CD4-positive, CD25-positive, alpha-beta regulatory T cell (primary cell): ENCODE measurements at regions not wholly inside any gene's neighbourhood (a gene's known extent, or its start where the extent isn't known, plus 50 kb on each side); places are given as distances from the start of the nearest gene placed in this dataset.
A peak's percentile ranks its signal among the peaks of the same experiment; 100 is the strongest.
"Not testable (repeated sequence)": the region's sequence is repeated elsewhere in the genome, so short reads cannot be mapped to it uniquely, and the experiment has no call there.

Experiments used
- ATAC-seq, 2 donors: fragments of 150-1000 bp; cut with Tn5 transposase; one replicate each; pipeline ENCODE4 v1.10.0; 2021; ENCODE audit warnings: low read depth in 2 of 2, moderate number of reproducible peaks in 2 of 2, moderate library complexity in 1 of 2
- DNase-seq, 3 donors: peaks; one replicate each; pipeline versions ENCODE4 v3.0.0 to v3.0.0-alpha.2; 2012 to 2022; ENCODE audit warnings: mixed read lengths in 1 of 3
- H3K27ac ChIP-seq: one replicate; pipeline ENCODE4 v1.7.0; 2013; ENCODE audit warnings: mild to moderate bottlenecking, low read length; ENCODE audit not compliant: insufficient read depth, poor library complexity, severe bottlenecking
- H3K27me3 ChIP-seq: one replicate; pipeline ENCODE4 v1.7.0; 2013; ENCODE audit warnings: low read length; ENCODE audit not compliant: control insufficient read depth, insufficient read depth
- H3K36me3 ChIP-seq: one replicate; pipeline ENCODE4 v1.7.0; 2013; ENCODE audit warnings: mild to moderate bottlenecking, low read length, moderate library complexity; ENCODE audit not compliant: control insufficient read depth, insufficient read depth
- H3K4me1 ChIP-seq: 2 replicates; pipeline ENCODE4 v1.7.0; 2013; ENCODE audit warnings: mild to moderate bottlenecking, low read length; ENCODE audit not compliant: insufficient read depth, control insufficient read depth, poor library complexity, severe bottlenecking
- H3K4me3 ChIP-seq: one replicate; pipeline ENCODE4 v1.7.0; 2013; ENCODE audit warnings: low read depth, mild to moderate bottlenecking, low read length, moderate library complexity
- H3K9me3 ChIP-seq, 2 experiments: 1 replicate in 1 of 2; 2 replicates in 1 of 2; pipeline ENCODE4 v1.7.0; 2013; ENCODE audit warnings: low read length in 2 of 2, mild to moderate bottlenecking in 1 of 2, moderate library complexity in 1 of 2; ENCODE audit not compliant: control insufficient read depth in 2 of 2
- H3K27ac Mint-ChIP-seq, 3 donors: one replicate each; pipeline ENCODE4 v1.8.0; 2020 to 2022; ENCODE audit warnings: mild to moderate bottlenecking in 3 of 3, mixed read lengths in 3 of 3, moderate library complexity in 2 of 3
- H3K27me3 Mint-ChIP-seq: one replicate; pipeline ENCODE4 v1.8.0; 2022; ENCODE audit warnings: mild to moderate bottlenecking, mixed read lengths
- H3K36me3 Mint-ChIP-seq: one replicate; pipeline ENCODE4 v1.8.0; 2020; ENCODE audit warnings: mixed read lengths
- H3K4me1 Mint-ChIP-seq, 4 donors: one replicate each; pipeline ENCODE4 v1.8.0; 2020 to 2022; ENCODE audit warnings: mixed read lengths in 4 of 4, mild to moderate bottlenecking in 1 of 4
- H3K4me3 Mint-ChIP-seq, 4 donors: one replicate each; pipeline ENCODE4 v1.8.0; 2020 to 2022; ENCODE audit warnings: mild to moderate bottlenecking in 4 of 4, mixed read lengths in 4 of 4, moderate library complexity in 3 of 4
- H3K9me3 Mint-ChIP-seq, 7 donors: one replicate each; pipeline ENCODE4 v1.8.0; 2020 to 2022; ENCODE audit warnings: mixed read lengths in 7 of 7, mild to moderate bottlenecking in 3 of 7, moderate library complexity in 2 of 7

GRCh38 chr6:154638369-154638768, 94.8 kb upstream of the SCAF8 start:
- DNase-seq (no peak), ATAC-seq (no peak)
- Mint-ChIP-seq H3K27ac (no peak overlapping the region), H3K4me1 (no peaks in the 10 kb centered on the region), H3K36me3 (no peaks in the 10 kb centered on the region), H3K9me3 (peaks cover 2 to 5% (median 3%) of the 10 kb centered on the region in 7 donors), H3K27me3 (peaks cover 4% of the 10 kb centered on the region), H3K4me3 (no peak overlapping the region)
- H3K27me3 ChIP-seq: no peaks in the 10 kb centered on the region
- H3K27ac ChIP-seq: no peak overlapping the region
- H3K9me3 ChIP-seq: no peaks in the 10 kb centered on the region
- no peaks in the 10 kb centered on the region for H3K4me1 ChIP-seq
- no peak overlapping the region for H3K4me3 ChIP-seq
- H3K36me3 ChIP-seq: no peaks in the 10 kb centered on the region

GRCh38 chr6:154639196-154639595, 94.0 kb upstream of the SCAF8 start:
- not testable (repeated sequence) for H3K9me3 ChIP-seq, DNase-seq, H3K27me3 Mint-ChIP-seq, H3K4me1 ChIP-seq, H3K4me1 Mint-ChIP-seq, H3K27ac ChIP-seq, H3K4me3 ChIP-seq, H3K4me3 Mint-ChIP-seq, H3K36me3 ChIP-seq, H3K27me3 ChIP-seq, H3K36me3 Mint-ChIP-seq, H3K27ac Mint-ChIP-seq, H3K9me3 Mint-ChIP-seq, ATAC-seq

- ATAC-seq: no peak
- H3K4me3 Mint-ChIP-seq: no peak overlapping the region
Observed at GRCh38 chr6:154648188-154648887, 84.9 kb upstream of the SCAF8 start.

GRCh38 chr6:154648888-154649205, 84.4 kb upstream of the SCAF8 start:
- no peaks in the 10 kb centered on the region for H3K36me3 Mint-ChIP-seq
- peaks cover 0 to 2% (median 0%) of the 10 kb centered on the region in 7 donors for H3K9me3 Mint-ChIP-seq
- no peaks in the 10 kb centered on the region for H3K9me3 ChIP-seq
- H3K4me1 Mint-ChIP-seq: peaks cover 0 to 22% (median 14%) of the 10 kb centered on the region in 4 donors
- no peak overlapping the region for H3K4me3 ChIP-seq
- peaks cover 9% of the 10 kb centered on the region for H3K4me1 ChIP-seq
- H3K4me3 Mint-ChIP-seq: no peak overlapping the region
- H3K36me3 ChIP-seq: no peaks in the 10 kb centered on the region
- no peak overlapping the region for H3K27ac ChIP-seq
- ATAC-seq: no peak
- no peak overlapping the region for H3K27ac Mint-ChIP-seq
- no peaks in the 10 kb centered on the region for H3K27me3 Mint-ChIP-seq
- H3K27me3 ChIP-seq: no peaks in the 10 kb centered on the region
- no peak for DNase-seq

More at GRCh38 chr6:154648188-154648887, 84.9 kb upstream of the SCAF8 start:
- no peaks in the 10 kb centered on the region for H3K36me3 ChIP-seq
- H3K9me3 ChIP-seq: no peaks in the 10 kb centered on the region
- no peak overlapping the region for H3K27ac ChIP-seq
- no peak for DNase-seq
- Mint-ChIP-seq H3K9me3 (no peaks in the 10 kb centered on the region), H3K27me3 (no peaks in the 10 kb centered on the region), H3K36me3 (no peaks in the 10 kb centered on the region), H3K4me1 (peaks cover 0 to 17% (median 9%) of the 10 kb centered on the region in 4 donors), H3K27ac (no peak overlapping the region)
- H3K27me3 ChIP-seq: no peaks in the 10 kb centered on the region
- peaks cover 6% of the 10 kb centered on the region for H3K4me1 ChIP-seq
- H3K4me3 ChIP-seq: no peak overlapping the region

- no peak overlapping the region for H3K27ac Mint-ChIP-seq
- peaks cover 9% of the 10 kb centered on the region for H3K4me1 ChIP-seq
- no peak overlapping the region for H3K27ac ChIP-seq
- H3K27me3 ChIP-seq: no peaks in the 10 kb centered on the region
- H3K4me3 Mint-ChIP-seq: no peak overlapping the region
- DNase-seq (no peak), ATAC-seq (no peak)
- H3K4me3 ChIP-seq: no peak overlapping the region
- peaks cover 0 to 2% (median 0%) of the 10 kb centered on the region in 7 donors for H3K9me3 Mint-ChIP-seq
- H3K9me3 ChIP-seq: no peaks in the 10 kb centered on the region
- H3K27me3 Mint-ChIP-seq: no peaks in the 10 kb centered on the region
- H3K36me3 ChIP-seq: no peaks in the 10 kb centered on the region
- no peaks in the 10 kb centered on the region for H3K36me3 Mint-ChIP-seq
- H3K4me1 Mint-ChIP-seq: peaks cover 0 to 23% (median 17%) of the 10 kb centered on the region in 4 donors
Observed at GRCh38 chr6:154649721-154650120, 83.5 kb upstream of the SCAF8 start.

- H3K4me1 ChIP-seq: peaks cover 9% of the 10 kb centered on the region
- no peaks in the 10 kb centered on the region for H3K36me3 ChIP-seq
- H3K27ac Mint-ChIP-seq: no peak overlapping the region
- no peaks in the 10 kb centered on the region for H3K27me3 ChIP-seq
- no peak for ATAC-seq
- DNase-seq: no peak
- H3K9me3 ChIP-seq: no peaks in the 10 kb centered on the region
- H3K9me3 Mint-ChIP-seq: peaks cover 0 to 2% (median 0%) of the 10 kb centered on the region in 7 donors
- no peaks in the 10 kb centered on the region for H3K27me3 Mint-ChIP-seq
- no peak overlapping the region for H3K27ac ChIP-seq
- no peak overlapping the region for H3K4me3 ChIP-seq
- H3K36me3 Mint-ChIP-seq: no peaks in the 10 kb centered on the region
- H3K4me3 Mint-ChIP-seq: no peak overlapping the region
- H3K4me1 Mint-ChIP-seq: peaks cover 0 to 23% (median 17%) of the 10 kb centered on the region in 4 donors
Observed at GRCh38 chr6:154650351-154650750, 82.9 kb upstream of the SCAF8 start.

GRCh38 chr6:154651656-154652055, 81.6 kb upstream of the SCAF8 start:
- Mint-ChIP-seq H3K27ac (no peak overlapping the region), H3K27me3 (no peaks in the 10 kb centered on the region), H3K9me3 (peaks cover 0 to 2% (median 0%) of the 10 kb centered on the region in 7 donors), H3K36me3 (no peaks in the 10 kb centered on the region), H3K4me1 (peaks cover 0 to 23% (median 17%) of the 10 kb centered on the region in 4 donors), H3K4me3 (no peak overlapping the region)
- Histone ChIP-seq H3K4me3 (no peak overlapping the region), H3K27me3 (no peaks in the 10 kb centered on the region), H3K4me1 (peaks cover 9% of the 10 kb centered on the region), H3K27ac (no peak overlapping the region), H3K36me3 (no peaks in the 10 kb centered on the region), H3K9me3 (no peaks in the 10 kb centered on the region)
- DNase-seq (no peak), ATAC-seq (no peak)

- H3K27me3 Mint-ChIP-seq: no peaks in the 10 kb centered on the region
- peak overlapping the region in 2 of 3 donors; percentile 49 to 65 for H3K27ac Mint-ChIP-seq
Observed at GRCh38 chr6:154653385-154653784, 79.8 kb upstream of the SCAF8 start.

More at GRCh38 chr6:154653385-154653784, 79.8 kb upstream of the SCAF8 start:
- H3K36me3 Mint-ChIP-seq: no peaks in the 10 kb centered on the region
- peaks cover 0 to 2% (median 0%) of the 10 kb centered on the region in 7 donors for H3K9me3 Mint-ChIP-seq
- Histone ChIP-seq H3K4me1 (peaks cover 9% of the 10 kb centered on the region), H3K27ac (no peak overlapping the region), H3K36me3 (no peaks in the 10 kb centered on the region), H3K27me3 (no peaks in the 10 kb centered on the region), H3K9me3 (no peaks in the 10 kb centered on the region), H3K4me3 (no peak overlapping the region)
- no peak for ATAC-seq
- peak overlapping the region in 1 of 4 donors; percentile 9 for H3K4me3 Mint-ChIP-seq
- peaks cover 0 to 23% (median 17%) of the 10 kb centered on the region in 4 donors for H3K4me1 Mint-ChIP-seq
- no peak for DNase-seq
